Neural cell (in vitro differentiated cells): ENCODE measurements at regions not wholly inside any gene's neighbourhood (a gene's known extent, or its start where the extent isn't known, plus 50 kb on each side); places are given as distances from the start of the nearest gene placed in this dataset.

Experiments
- H2AFZ ChIP-seq: fragments of 200-600, 300-800 bp; sonication (generic), shearing (Covaris generic); 2 replicates; pipeline ENCODE4 v1.6.0; 2014; ENCODE audit warnings: low read depth, mild to moderate bottlenecking, antibody characterized with exemption, low read length, moderate library complexity
- H3F3A ChIP-seq: fragments of 200-600 bp; shearing (Covaris generic); 2 replicates; pipeline ENCODE4 v1.6.1; 2016; ENCODE audit warnings: mild to moderate bottlenecking, moderate library complexity, mixed read lengths, antibody characterized with exemption, low read length; ENCODE audit not compliant: insufficient read depth, poor library complexity, severe bottlenecking
- H3K27ac ChIP-seq: fragments of 200-600, 300-800 bp; sonication (generic), shearing (Covaris generic); 2 replicates; pipeline ENCODE4 v1.5.1; 2014; ENCODE audit warnings: mild to moderate bottlenecking, low read length, moderate library complexity
- H3K27me3 ChIP-seq: fragments of 300-800, 200-600 bp; sonication (generic), shearing (Covaris generic); 2 replicates; pipeline ENCODE4 v1.6.0; 2014; ENCODE audit warnings: mild to moderate bottlenecking, low read depth, low read length, moderate library complexity; ENCODE audit not compliant: insufficient read depth
- H3K36me3 ChIP-seq: fragments of 300-800, 200-600 bp; sonication (generic), shearing (Covaris generic); 2 replicates; pipeline ENCODE4 v1.5.1; 2014; ENCODE audit warnings: mild to moderate bottlenecking, antibody characterized with exemption, low read length, moderate library complexity; ENCODE audit not compliant: insufficient read depth
- H3K4me2 ChIP-seq: fragments of 300-800, 200-600 bp; sonication (generic), shearing (Covaris generic); 2 replicates; pipeline ENCODE4 v1.6.0; 2014; ENCODE audit warnings: mild to moderate bottlenecking, low read length
- H3K4me3 ChIP-seq: fragments of 300-800, 200-600 bp; sonication (generic), shearing (Covaris generic); 2 replicates; pipeline ENCODE4 v1.5.1; 2014; ENCODE audit warnings: mild to moderate bottlenecking, low read length, moderate library complexity
- H3K79me2 ChIP-seq: fragments of 200-600 bp; shearing (Covaris generic); replicated peaks from 2 replicates; pipeline ENCODE4 v1.6.0; 2014; ENCODE audit warnings: mild to moderate bottlenecking, low read length, moderate library complexity; ENCODE audit not compliant: insufficient read depth
- H3K9ac ChIP-seq: fragments of 300-800, 200-600 bp; sonication (generic), shearing (Covaris generic); 2 replicates; pipeline ENCODE4 v1.6.1; 2016; ENCODE audit warnings: mild to moderate bottlenecking, low read length, mixed read lengths
- H3K9me2 ChIP-seq: fragments of 200-600 bp; shearing (Covaris generic); 2 replicates; pipeline ENCODE4 v1.6.1; 2016; ENCODE audit warnings: mild to moderate bottlenecking, low read length, mixed read lengths; ENCODE audit not compliant: insufficient read depth
- H3K9me3 ChIP-seq: fragments of 200-600, 300-800 bp; sonication (generic), shearing (Covaris generic); 2 replicates; pipeline ENCODE4 v1.6.1; 2016; ENCODE audit warnings: mild to moderate bottlenecking, mixed run types, low read length, moderate library complexity, mixed read lengths
- H4K20me1 ChIP-seq: fragments of 200-600 bp; shearing (Covaris generic); 2 replicates; pipeline ENCODE4 v1.6.1; 2016; ENCODE audit warnings: mild to moderate bottlenecking, mixed run types; ENCODE audit not compliant: insufficient read depth
- EP300 ChIP-seq: fragments of 450-650 bp; conservative IDR thresholded peaks from 2 replicates; pipeline ENCODE4 v1.6.1; 2014; ENCODE audit warnings: antibody characterized with exemption, mild to moderate bottlenecking, moderate library complexity; ENCODE audit not compliant: poor library complexity, severe bottlenecking
- EZH2 ChIP-seq: fragments of 200-600, 300-800 bp; shearing (Covaris generic), sonication (generic); IDR thresholded peaks from 2 replicates; pipeline ENCODE4 v1.6.1; 2014; ENCODE audit warnings: antibody characterized with exemption, low read length, borderline replicate concordance, mild to moderate bottlenecking; ENCODE audit not compliant: insufficient read depth, poor library complexity, severe bottlenecking
- MXI1 ChIP-seq: fragments of 450-650 bp; conservative IDR thresholded peaks from 2 replicates; pipeline ENCODE4 v1.6.1; 2014; ENCODE audit warnings: antibody characterized with exemption, mild to moderate bottlenecking; ENCODE audit not compliant: poor library complexity, severe bottlenecking
- POLR2AphosphoS5 ChIP-seq: IDR thresholded peaks from 2 replicates; pipeline ENCODE4 v1.6.1; 2012
- RAD21 ChIP-seq: fragments of 450-650 bp; conservative IDR thresholded peaks from 2 replicates; pipeline ENCODE4 v1.6.1; 2014; ENCODE audit warnings: antibody characterized with exemption, mild to moderate bottlenecking, moderate library complexity
- SMC3 ChIP-seq: fragments of 450-650 bp; conservative IDR thresholded peaks from 2 replicates; pipeline ENCODE4 v1.6.1; 2014; ENCODE audit warnings: antibody characterized with exemption, mild to moderate bottlenecking, moderate library complexity; ENCODE audit not compliant: poor library complexity
- TAF1 ChIP-seq: IDR thresholded peaks from 2 replicates; pipeline ENCODE4 v1.6.1; 2012; ENCODE audit warnings: low read depth
- TF ChIP-seq, protein P1 (sequence below): fragments of 450-650 bp; IDR thresholded peaks from 2 replicates; pipeline ENCODE4 v1.5.1; 2014; ENCODE audit warnings: antibody characterized with exemption, mild to moderate bottlenecking, moderate library complexity; ENCODE audit not compliant: poor library complexity, severe bottlenecking
- TF ChIP-seq, protein P2 (sequence below): IDR thresholded peaks from 2 replicates; pipeline ENCODE4 v1.6.1; 2012; ENCODE audit warnings: borderline replicate concordance

DNA sequence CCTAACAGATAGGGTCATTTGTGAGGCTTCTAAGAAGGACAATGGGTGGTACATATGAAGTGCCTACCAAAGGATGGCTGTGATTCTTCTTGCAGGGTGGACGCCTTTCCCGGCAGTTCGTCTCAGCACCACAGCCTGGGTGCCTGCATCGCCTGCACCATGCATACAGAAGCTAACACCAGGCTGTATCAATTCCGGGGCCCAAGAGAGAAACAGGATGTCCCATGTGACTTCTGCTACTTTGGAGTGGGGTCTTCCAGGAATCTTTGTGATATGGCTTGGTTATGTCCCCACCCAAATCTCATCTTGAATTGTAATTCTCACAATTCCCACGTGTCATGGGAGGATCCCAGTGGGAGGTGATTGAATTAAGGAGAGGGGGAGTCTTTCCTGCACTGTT is 251.6 kb upstream of the TNRC6C start:
- H3K9me3 ChIP-seq, result peaks cover 17% of the 10 kb centered on the region
- H3K79me2 ChIP-seq, result no peaks in the 10 kb centered on the region
- TF ChIP-seq EP300, result no peak
- no peak for TF ChIP-seq EZH2
- TF ChIP-seq TAF1, result no peak
- TF ChIP-seq RAD21, result no peak
- TF ChIP-seq SMC3, result no peak
- no peak for TF ChIP-seq POLR2AphosphoS5
- no peak for TF ChIP-seq MXI1
- TF ChIP-seq, protein P1, sequence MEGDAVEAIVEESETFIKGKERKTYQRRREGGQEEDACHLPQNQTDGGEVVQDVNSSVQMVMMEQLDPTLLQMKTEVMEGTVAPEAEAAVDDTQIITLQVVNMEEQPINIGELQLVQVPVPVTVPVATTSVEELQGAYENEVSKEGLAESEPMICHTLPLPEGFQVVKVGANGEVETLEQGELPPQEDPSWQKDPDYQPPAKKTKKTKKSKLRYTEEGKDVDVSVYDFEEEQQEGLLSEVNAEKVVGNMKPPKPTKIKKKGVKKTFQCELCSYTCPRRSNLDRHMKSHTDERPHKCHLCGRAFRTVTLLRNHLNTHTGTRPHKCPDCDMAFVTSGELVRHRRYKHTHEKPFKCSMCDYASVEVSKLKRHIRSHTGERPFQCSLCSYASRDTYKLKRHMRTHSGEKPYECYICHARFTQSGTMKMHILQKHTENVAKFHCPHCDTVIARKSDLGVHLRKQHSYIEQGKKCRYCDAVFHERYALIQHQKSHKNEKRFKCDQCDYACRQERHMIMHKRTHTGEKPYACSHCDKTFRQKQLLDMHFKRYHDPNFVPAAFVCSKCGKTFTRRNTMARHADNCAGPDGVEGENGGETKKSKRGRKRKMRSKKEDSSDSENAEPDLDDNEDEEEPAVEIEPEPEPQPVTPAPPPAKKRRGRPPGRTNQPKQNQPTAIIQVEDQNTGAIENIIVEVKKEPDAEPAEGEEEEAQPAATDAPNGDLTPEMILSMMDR, result no peak
- TF ChIP-seq, protein P2, sequence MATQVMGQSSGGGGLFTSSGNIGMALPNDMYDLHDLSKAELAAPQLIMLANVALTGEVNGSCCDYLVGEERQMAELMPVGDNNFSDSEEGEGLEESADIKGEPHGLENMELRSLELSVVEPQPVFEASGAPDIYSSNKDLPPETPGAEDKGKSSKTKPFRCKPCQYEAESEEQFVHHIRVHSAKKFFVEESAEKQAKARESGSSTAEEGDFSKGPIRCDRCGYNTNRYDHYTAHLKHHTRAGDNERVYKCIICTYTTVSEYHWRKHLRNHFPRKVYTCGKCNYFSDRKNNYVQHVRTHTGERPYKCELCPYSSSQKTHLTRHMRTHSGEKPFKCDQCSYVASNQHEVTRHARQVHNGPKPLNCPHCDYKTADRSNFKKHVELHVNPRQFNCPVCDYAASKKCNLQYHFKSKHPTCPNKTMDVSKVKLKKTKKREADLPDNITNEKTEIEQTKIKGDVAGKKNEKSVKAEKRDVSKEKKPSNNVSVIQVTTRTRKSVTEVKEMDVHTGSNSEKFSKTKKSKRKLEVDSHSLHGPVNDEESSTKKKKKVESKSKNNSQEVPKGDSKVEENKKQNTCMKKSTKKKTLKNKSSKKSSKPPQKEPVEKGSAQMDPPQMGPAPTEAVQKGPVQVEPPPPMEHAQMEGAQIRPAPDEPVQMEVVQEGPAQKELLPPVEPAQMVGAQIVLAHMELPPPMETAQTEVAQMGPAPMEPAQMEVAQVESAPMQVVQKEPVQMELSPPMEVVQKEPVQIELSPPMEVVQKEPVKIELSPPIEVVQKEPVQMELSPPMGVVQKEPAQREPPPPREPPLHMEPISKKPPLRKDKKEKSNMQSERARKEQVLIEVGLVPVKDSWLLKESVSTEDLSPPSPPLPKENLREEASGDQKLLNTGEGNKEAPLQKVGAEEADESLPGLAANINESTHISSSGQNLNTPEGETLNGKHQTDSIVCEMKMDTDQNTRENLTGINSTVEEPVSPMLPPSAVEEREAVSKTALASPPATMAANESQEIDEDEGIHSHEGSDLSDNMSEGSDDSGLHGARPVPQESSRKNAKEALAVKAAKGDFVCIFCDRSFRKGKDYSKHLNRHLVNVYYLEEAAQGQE, result no peak
- no peak overlapping the region for H2AFZ ChIP-seq
- H3K4me3 ChIP-seq, result no peak overlapping the region
- H3K9ac ChIP-seq, result no peak overlapping the region
- no peak overlapping the region for H3K4me2 ChIP-seq
- H3K27ac ChIP-seq, result no peak overlapping the region
- H3F3A ChIP-seq, result no peaks in the 10 kb centered on the region
- H4K20me1 ChIP-seq, result no peaks in the 10 kb centered on the region
- H3K9me2 ChIP-seq, result no peaks in the 10 kb centered on the region
- no peaks in the 10 kb centered on the region for H3K27me3 ChIP-seq
- H3K36me3 ChIP-seq, result no peaks in the 10 kb centered on the region

DNA sequence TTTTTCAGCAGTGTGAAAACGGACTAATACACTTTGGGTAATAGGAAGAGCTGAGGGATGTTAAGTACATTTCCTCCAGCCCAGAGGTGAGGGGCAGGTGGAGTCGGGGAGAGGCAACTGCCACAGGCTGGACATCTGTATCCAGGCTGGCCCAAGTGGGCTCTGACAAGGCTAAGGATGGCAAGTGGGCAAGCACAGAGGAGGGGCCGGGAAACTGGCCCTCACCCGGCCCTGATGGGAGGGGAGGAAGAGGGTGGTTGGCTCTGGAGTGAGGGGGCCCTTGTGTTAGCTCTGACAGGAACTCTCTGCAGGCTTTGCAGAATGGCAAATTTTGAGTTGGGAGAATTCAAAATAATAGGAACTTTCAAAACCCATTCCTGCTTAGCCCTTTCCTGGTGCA is 251.0 kb upstream of the TNRC6C start:
- peaks cover 17% of the 10 kb centered on the region for H3K9me3 ChIP-seq
- no peaks in the 10 kb centered on the region for H4K20me1 ChIP-seq
- no peaks in the 10 kb centered on the region for H3K79me2 ChIP-seq
- H3K36me3 ChIP-seq, result no peaks in the 10 kb centered on the region
- H3K27ac ChIP-seq, result no peak overlapping the region
- H3K27me3 ChIP-seq, result no peaks in the 10 kb centered on the region
- no peaks in the 10 kb centered on the region for H3K9me2 ChIP-seq
- no peak overlapping the region for H2AFZ ChIP-seq
- H3K4me2 ChIP-seq, result no peak overlapping the region
- no peak overlapping the region for H3K9ac ChIP-seq
- no peak overlapping the region for H3K4me3 ChIP-seq
- TF ChIP-seq TAF1 (no peak), POLR2AphosphoS5 (no peak), EP300 (no peak), MXI1 (no peak), SMC3 (no peak), EZH2 (no peak), RAD21 (no peak)
- TF ChIP-seq, protein P1, result no peak
- TF ChIP-seq, protein P2, result no peak
- H3F3A ChIP-seq, result no peaks in the 10 kb centered on the region
